Neural progenitor cell (in vitro differentiated cells): ENCODE measurements at regions not wholly inside any gene's neighbourhood (a gene's known extent, or its start where the extent isn't known, plus 50 kb on each side); places are given as distances from the start of the nearest gene placed in this dataset.

ENCODE experiments used
- CTCF ChIP-seq: fragments of 200-600 bp; sonication (generic); IDR thresholded peaks from 2 replicates; pipeline ENCODE4 v1.5.1; 2017; ENCODE audit warnings: antibody characterized with exemption, mild to moderate bottlenecking
- EZH2 ChIP-seq: fragments of 200-600 bp; sonication (generic); IDR thresholded peaks from 2 replicates; pipeline ENCODE4 v1.6.1; 2017; ENCODE audit warnings: antibody characterized with exemption, mild to moderate bottlenecking, moderate library complexity

GRCh38 chr1:8223526-8223925 is 94.4 kb upstream of the SLC45A1 start:
- TF ChIP-seq CTCF (no peak), EZH2 (no peak)
